Urinary bladder (tissue), 3 donors: ENCODE measurements at regions not wholly inside any gene's neighbourhood (a gene's known extent, or its start where the extent isn't known, plus 50 kb on each side); places are given as distances from the start of the nearest gene placed in this dataset.

ENCODE experiments used
- DNase-seq: peaks from one replicate; pipeline ENCODE4 v3.0.0-alpha.2; 2015; ENCODE audit errors: extremely low spot score
- H3K27ac ChIP-seq: one replicate; pipeline ENCODE4 v1.5.1; 2013; ENCODE audit warnings: low read depth, mild to moderate bottlenecking, moderate library complexity
- H3K36me3 ChIP-seq: one replicate; pipeline ENCODE4 v1.6.1; 2013; ENCODE audit warnings: mild to moderate bottlenecking, moderate library complexity; ENCODE audit not compliant: insufficient read depth
- H3K4me1 ChIP-seq: one replicate; pipeline ENCODE4 v1.6.1; 2013; ENCODE audit warnings: mild to moderate bottlenecking, moderate library complexity; ENCODE audit not compliant: insufficient read depth
- H3K4me3 ChIP-seq: one replicate; pipeline ENCODE4 v1.5.1; 2013; ENCODE audit warnings: low read depth, low read length
- WGBS: extraction: QIAGEN DNeasy Blood & Tissue Kit; methylation state at CpG from one replicate; pipeline ENCODE4 v1.1.7; 2013; 5-methylcytosine and 5-hydroxymethylcytosine counted together
- donor health status: healthy with polysubstance abuse.
- donor health status: healthy.

GRCh38 chr9:1723522-1724015 lies 291.6 kb upstream of the SMARCA2 start:
- no peak overlapping the region for H3K4me3 ChIP-seq
- H3K4me1 ChIP-seq: no peaks in the 10 kb centered on the region
- DNase-seq: no peak
- H3K36me3 ChIP-seq: peaks cover 2% of the 10 kb centered on the region
- 78% methylated on average over 3 of the region's 3 CpGs for WGBS
- H3K27ac ChIP-seq: no peak overlapping the region

DNA sequence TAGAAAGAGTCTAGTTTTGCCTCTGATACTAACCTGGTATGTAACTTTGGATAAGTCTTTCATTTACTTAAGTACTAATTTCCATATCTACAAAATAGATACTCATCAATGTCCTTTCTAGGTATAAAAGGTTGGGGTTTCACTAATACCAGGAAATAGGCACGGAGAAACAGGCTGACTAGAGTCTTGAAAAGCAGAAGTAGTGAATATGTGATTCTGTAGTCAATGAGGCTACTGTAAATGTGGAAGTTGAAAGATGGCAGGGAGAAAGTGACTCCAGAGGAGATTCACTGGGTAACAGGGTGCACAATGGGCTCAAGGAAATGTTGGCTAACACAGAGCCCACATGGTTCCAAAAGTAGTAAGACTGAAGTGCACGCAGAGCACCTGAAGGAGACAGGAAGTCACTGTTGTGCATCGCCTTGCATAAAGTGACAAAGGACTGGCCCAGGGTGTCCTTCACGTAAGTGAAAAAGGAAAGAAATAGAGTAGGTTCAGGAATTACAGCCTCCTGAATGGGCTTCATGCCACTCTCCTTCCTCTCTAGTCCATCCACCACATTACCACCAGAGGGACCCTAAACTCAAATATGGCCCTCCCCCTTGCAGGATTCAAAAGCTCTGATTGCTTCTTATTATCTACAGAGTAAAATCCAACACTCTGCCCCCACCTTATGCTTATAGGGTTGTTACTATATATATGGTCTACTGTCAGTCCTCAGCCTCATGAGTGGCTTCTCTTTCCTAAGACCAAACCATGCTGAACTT lies 288.0 kb upstream of the SMARCA2 start:
- Histone ChIP-seq H3K36me3 (peaks cover 2% of the 10 kb centered on the region), H3K4me3 (no peak overlapping the region), H3K4me1 (no peaks in the 10 kb centered on the region), H3K27ac (no peak overlapping the region)
- DNase-seq: no peak
- 82% methylated on average over 4 of the region's 4 CpGs for WGBS

DNA sequence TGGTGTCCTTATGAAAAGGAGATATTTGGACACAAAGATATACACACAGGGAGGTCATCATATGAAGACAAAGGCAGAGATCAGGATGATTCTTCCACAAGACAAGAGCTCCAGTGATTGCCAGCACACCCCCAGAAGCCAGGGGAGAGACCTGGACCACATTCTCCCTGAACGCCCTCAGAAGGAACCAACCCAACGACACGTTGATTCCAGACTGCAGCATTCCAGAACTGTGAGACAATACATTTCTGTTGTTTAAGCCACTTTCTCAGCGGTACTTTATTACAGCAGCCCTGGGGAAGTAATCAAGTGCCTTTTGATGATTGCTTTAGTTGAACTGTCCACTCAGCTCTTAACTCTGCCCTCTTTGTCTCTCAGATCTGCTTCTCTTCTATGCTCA lies 285.5 kb upstream of the SMARCA2 start:
- 48% methylated on average over 4 of the region's 4 CpGs for WGBS
- no peaks in the 10 kb centered on the region for H3K4me1 ChIP-seq
- H3K36me3 ChIP-seq: peaks cover 2% of the 10 kb centered on the region
- no peak for DNase-seq
- H3K27ac ChIP-seq: no peak overlapping the region
- no peak overlapping the region for H3K4me3 ChIP-seq

DNA sequence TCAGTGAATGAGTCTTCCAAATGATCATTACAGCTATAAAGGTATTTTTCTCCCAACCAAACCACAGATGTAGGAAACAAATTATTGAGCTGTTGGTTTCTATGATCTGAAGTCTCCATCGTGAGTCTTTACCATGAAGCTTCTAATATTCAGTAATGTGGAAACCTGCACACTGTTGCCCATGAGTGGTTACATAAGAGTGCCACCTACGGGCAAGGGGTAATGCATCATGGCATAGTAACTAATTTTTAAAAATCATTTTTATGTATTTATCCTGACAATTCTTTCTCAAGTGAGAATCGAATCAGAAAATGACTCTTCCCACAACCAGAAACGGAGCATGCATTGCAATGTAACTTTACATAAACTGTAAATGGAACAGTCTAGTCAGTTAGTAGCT lies 282.5 kb upstream of the SMARCA2 start:
- WGBS: 60% methylated on average over 4 of the region's 4 CpGs

GRCh38 chr9:1738511-1739100 lies 276.5 kb upstream of the SMARCA2 start:
- DNase-seq: no peak
- 66% methylated on average over 4 of the region's 4 CpGs for WGBS
- no peaks in the 10 kb centered on the region for H3K4me1 ChIP-seq
- no peak overlapping the region for H3K4me3 ChIP-seq
- no peaks in the 10 kb centered on the region for H3K36me3 ChIP-seq
- no peak overlapping the region for H3K27ac ChIP-seq

More for the DNA sequence above, 282.5 kb upstream of the SMARCA2 start:
- DNase-seq: no peak
- Histone ChIP-seq H3K4me1 (no peaks in the 10 kb centered on the region), H3K36me3 (peaks cover 2% of the 10 kb centered on the region), H3K4me3 (no peak overlapping the region), H3K27ac (no peak overlapping the region)

DNA sequence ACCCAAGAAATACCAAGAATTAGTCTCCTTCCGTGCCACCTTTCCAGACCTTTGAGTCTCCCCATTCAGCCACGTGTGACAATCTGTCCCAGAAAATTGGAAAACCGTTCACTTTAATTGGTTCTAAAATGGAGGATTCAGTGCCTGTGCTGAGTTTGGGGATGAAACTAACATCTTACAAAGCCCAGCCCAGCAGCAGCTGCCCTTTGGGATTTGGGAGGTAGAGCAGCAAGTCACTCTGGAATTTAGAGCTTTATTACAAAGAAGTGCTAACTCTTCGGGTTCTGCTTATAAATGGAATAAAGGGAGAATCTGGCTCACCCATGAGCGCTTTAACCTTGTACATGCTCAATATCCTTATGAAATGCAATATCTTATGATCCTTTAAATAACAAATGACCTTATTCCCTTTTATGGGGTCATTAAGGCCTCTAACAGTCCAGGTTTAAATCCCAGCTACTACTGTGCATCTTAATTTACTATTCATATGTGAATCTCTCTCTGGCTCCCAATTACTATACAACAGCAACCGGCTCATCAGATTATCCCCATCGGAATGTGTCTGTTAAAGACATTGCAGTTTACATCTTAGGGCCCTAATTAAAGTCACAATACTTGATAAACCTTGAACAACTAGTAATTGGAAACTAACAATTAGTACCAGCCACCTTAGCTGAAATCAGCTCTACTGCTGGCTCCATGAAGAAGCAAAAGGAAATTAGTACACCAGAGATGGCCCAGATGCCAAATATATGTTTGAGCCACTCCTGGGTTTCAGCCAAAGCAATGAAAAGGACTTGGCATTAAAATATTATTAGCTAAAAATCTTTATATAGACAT lies 271.8 kb upstream of the SMARCA2 start:
- Histone ChIP-seq H3K4me1 (no peaks in the 10 kb centered on the region), H3K27ac (no peak overlapping the region), H3K36me3 (no peaks in the 10 kb centered on the region), H3K4me3 (no peak overlapping the region)
- no peak for DNase-seq
- 66% methylated on average over 7 of the region's 7 CpGs for WGBS

DNA sequence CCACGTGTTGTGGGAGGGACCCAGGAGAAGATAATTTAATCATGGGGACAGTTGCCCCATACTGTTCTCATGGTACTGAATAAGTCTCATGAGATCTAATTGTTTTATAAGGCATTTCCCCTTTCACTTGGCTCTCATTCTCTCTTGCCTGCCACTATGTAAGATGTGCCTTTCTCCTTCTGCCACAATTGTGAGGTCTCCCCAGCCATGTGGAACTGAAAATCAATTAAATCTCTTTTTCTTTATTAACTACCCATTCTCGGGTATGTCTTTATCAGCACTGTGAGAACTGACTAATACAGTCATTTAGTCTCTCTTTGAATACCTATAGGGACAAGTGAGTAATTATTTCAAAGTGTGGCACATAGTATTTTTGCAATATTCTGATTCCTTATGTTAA lies 269.2 kb upstream of the SMARCA2 start:
- WGBS: 53% methylated on average over 2 of the region's 2 CpGs
- no peak overlapping the region for H3K27ac ChIP-seq
- H3K36me3 ChIP-seq: no peaks in the 10 kb centered on the region
- DNase-seq: no peak
- no peak overlapping the region for H3K4me3 ChIP-seq
- H3K4me1 ChIP-seq: no peaks in the 10 kb centered on the region

DNA sequence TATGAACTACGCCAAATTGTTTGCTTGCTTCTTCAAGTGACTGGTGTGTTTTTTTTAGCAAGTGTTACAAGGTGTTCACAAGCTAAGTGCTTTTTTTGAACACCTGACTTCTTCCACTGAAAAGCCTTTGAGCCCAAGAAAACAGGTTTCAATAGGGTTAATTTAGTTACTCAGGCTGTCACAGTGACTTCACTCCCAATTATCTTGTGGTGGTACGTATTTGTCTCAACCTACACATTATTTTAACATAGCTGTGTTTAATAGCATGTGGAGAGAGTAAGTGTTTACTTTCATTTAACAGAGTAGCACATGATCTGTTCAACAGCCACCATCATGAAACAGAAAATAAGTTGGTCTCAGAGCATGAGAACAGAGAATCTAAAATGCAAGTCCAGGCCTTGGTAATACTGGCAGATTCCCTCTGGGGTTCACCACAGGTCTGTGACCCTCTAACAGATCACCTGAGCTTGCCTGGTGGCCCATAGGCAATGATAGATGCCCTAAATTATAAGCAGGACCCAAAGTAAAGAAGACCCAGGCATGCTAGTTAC lies 267.7 kb upstream of the SMARCA2 start:
- WGBS: 70% methylated on average over 2 of the region's 2 CpGs
- Histone ChIP-seq H3K4me1 (no peaks in the 10 kb centered on the region), H3K4me3 (no peak overlapping the region), H3K36me3 (no peaks in the 10 kb centered on the region), H3K27ac (no peak overlapping the region)
- DNase-seq: no peak

- 20% methylated on average over 1 of the region's 1 CpG for WGBS
- Histone ChIP-seq H3K4me1 (no peaks in the 10 kb centered on the region), H3K27ac (no peak overlapping the region), H3K4me3 (no peak overlapping the region), H3K36me3 (no peaks in the 10 kb centered on the region)
- DNase-seq: no peak
Measured at GRCh38 chr9:1748407-1748806, 266.7 kb upstream of the SMARCA2 start.

- DNase-seq: no peak
- Histone ChIP-seq H3K4me3 (no peak overlapping the region), H3K4me1 (no peaks in the 10 kb centered on the region), H3K36me3 (no peaks in the 10 kb centered on the region), H3K27ac (no peak overlapping the region)
- WGBS: 58% methylated on average over 5 of the region's 5 CpGs
Measured at GRCh38 chr9:1757186-1757585, 258.0 kb upstream of the SMARCA2 start.

DNA sequence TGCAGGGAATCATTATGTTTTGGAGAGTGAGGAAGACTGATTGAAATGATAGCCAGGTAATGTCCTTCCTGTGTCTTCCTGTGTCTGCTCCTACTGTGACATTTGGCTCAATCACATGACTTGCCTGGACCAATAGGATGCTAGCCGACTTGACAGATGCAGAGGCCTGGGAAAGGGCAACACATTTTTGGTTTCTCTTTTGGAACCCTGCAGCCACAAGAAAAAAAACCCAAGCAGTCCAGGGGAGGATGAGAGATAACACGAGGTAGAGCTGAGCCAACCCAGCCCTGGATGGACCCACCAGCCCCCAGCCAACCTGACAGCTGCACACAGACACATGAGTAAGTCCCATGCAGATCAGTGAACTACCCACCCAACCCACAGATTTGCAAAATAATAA lies 256.1 kb upstream of the SMARCA2 start:
- no peak for DNase-seq
- Histone ChIP-seq H3K4me1 (no peaks in the 10 kb centered on the region), H3K27ac (no peak overlapping the region), H3K36me3 (no peaks in the 10 kb centered on the region), H3K4me3 (no peak overlapping the region)
- 70% methylated on average over 2 of the region's 2 CpGs for WGBS

- no peak for DNase-seq
- H3K36me3 ChIP-seq: no peaks in the 10 kb centered on the region
- no peaks in the 10 kb centered on the region for H3K4me1 ChIP-seq
- H3K4me3 ChIP-seq: no peak overlapping the region
- 59% methylated on average over 5 of the region's 5 CpGs for WGBS
- no peak overlapping the region for H3K27ac ChIP-seq
Measured at GRCh38 chr9:1759771-1760300, 255.3 kb upstream of the SMARCA2 start.

GRCh38 chr9:1761807-1762206 lies 253.3 kb upstream of the SMARCA2 start:
- DNase-seq: no peak
- no peaks in the 10 kb centered on the region for H3K4me1 ChIP-seq
- H3K27ac ChIP-seq: no peak overlapping the region
- H3K36me3 ChIP-seq: no peaks in the 10 kb centered on the region
- H3K4me3 ChIP-seq: no peak overlapping the region
- WGBS: 63% methylated on average over 4 of the region's 4 CpGs
